HG03457 (cell line): ENCODE measurements at regions not wholly inside any gene's neighbourhood (a gene's known extent, or its start where the extent isn't known, plus 50 kb on each side); places are given as distances from the start of the nearest gene placed in this dataset.
"Not testable (repeated sequence)": the region's sequence is repeated elsewhere in the genome, so short reads cannot be mapped to it uniquely, and the experiment has no call there.

Experiments
- ATAC-seq: cut with Tn5 transposase; IDR thresholded peaks from one replicate; pipeline ENCODE4 v1.9.1; 2021; ENCODE audit warnings: moderate number of reproducible peaks; ENCODE audit not compliant: unreplicated experiment

DNA sequence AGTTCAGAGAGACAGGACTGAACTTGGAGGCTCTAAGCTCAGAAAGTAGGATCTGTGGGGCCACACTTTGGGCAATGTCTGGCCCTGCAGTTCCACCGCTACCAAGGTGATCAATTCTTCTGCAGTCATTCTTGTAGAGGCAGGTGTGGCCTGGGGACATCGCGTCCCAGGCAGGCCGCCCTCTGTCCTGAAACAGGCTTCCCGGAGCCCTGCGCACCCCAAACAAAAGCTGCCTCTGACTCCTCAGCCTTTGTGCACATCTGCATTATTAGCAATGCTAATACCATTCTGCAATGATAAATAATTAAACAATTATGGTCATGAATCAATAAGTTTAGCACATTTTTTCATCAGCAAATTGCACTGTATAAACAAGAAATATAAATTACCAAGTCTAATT is 160.2 kb downstream of the URI1 start:
- no peak for ATAC-seq

- no peak for ATAC-seq
Measured at GRCh38 chr19:30102666-30103065, 160.6 kb downstream of the URI1 start.

DNA sequence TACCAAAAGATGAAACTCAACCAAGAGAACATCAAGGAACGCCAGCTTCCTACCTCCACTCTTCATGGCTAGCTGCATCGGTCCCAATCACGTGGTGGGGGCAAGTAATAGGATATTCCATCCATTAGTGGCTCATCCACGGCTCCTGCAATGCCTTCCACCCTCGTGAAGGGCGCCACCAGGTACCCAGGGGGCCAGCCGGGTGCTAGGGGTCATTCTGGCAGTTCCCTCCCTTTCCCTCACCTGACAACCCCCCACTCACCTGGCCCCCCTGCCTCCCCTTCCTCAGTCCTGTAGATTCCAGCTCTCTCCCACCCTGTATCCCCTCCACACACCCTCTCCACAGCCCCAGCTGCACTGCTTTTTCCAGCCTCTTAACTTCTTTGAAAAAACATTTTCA is 161.9 kb downstream of the URI1 start:
- no peak for ATAC-seq

DNA sequence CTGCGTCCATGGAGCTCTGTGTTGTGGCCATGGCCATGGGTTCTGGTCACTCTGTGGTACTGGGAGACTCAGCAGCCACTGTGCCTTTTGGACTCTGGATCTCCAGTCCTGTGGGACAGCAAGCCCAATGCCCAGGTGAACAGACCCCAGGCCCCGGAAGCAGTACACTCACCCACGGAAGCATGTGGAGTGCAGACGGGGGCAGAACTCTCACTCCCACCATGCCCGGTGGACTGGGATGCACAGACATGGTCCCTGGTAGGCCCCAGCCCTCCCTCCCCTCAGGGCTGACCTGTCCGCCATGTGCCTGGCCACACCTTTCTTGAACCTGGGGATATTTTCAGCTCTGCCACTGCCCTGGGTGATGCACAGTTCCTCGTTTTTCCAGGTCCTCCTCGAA is 163.3 kb downstream of the URI1 start:
- no peak for ATAC-seq

GRCh38 chr19:30105727-30106126 is 163.7 kb downstream of the URI1 start:
- no peak for ATAC-seq

DNA sequence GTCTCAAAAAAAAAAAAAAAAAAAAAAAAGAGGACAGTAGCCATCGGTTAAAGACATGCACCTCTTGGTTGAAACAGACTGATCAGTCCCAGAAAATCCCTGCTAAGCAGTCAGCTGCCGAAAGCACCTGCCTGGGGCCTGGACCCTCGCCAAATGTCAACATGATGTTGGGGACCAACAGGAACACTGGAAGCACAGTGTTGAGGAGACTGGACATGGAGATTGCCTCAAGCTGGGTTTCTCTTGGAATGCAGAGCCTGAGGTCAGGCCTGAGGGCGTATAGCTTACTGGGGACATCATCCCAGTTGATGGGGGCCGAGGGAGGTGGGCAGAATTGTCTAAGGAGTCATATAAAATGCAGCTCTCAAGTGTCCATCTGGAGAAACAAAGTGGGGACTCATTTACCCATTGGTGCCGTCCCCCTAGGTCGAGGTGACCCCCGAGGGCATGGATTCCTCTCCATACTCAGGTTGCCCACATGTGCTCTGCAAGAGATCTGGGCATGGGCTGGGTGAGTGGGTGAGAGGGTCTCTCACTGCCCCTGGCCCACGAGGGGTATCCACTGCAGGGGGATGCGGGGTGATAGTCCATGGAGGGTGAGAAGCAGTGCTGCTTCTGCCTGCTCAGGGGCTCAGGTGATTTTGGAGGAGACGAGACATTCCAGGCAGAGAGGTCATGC is 164.5 kb downstream of the URI1 start:
- no peak for ATAC-seq

- no peak for ATAC-seq
Measured at GRCh38 chr19:30107251-30107650, 165.2 kb downstream of the URI1 start.

GRCh38 chr19:30109565-30109964 is 167.5 kb downstream of the URI1 start:
- no peak for ATAC-seq

GRCh38 chr19:30111021-30111855 is 169.2 kb downstream of the URI1 start:
- ATAC-seq = no peak

DNA sequence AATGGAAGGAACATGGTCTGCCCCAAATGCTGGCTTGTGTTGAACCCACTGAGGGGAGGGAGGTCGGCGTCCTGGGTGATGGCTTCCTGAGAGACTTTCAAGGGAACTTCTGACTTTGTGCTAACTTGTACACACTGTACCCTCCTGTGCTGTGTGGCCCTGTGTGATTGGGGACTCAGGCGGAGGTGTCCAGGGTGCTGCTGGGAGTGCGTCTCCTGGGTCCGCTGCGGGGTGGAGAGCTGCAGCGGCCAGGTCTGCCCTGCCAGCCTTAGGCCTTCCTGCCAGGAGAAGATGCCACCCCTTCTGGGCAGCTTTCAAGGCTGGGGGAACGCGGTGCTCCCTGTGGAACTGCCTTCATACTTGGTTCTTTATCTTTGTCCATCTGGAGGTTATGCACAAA is 170.1 kb downstream of the URI1 start:
- ATAC-seq = no peak

DNA sequence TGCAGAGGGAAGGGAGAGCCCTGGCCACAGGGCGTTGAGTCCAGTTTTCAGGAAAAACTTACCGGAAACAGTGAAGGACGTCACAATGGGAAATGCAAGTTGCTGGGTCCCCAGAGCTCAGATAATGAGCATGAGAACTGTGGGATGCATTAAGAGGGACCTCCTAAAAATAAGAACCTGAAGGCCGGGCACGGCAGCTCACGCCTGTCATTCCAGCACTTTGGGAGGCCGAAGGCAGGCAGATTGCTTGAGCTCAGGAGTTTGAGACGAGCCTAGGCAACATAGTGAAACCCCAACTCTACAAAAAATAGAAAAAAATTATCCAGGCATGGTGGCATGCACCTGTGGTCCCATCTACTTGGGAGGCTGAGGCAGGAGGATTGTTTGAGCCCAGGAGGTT is 170.6 kb downstream of the URI1 start:
- ATAC-seq = no peak

- no peak for ATAC-seq
Measured at GRCh38 chr19:30113186-30113585, 171.1 kb downstream of the URI1 start.

DNA sequence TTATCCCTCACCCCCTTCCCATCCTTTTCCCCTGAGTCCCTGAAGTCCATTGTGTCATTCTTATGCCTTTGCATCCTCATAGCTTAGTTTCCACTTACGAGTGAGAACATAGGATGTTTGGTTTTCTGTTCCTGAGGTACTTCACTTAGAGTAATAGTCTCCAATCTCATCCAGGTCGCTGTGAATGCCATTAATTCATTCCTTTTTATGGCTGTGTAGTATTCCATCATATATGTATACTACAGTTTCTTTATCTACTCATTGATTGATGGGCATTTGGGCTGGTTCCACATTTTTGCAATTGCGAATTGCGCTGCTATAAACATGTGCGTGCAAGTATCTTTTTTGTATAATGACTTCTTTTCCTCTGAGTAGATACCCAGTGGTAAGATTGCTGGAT is 172.1 kb downstream of the URI1 start:
- not testable (repeated sequence) for ATAC-seq

DNA sequence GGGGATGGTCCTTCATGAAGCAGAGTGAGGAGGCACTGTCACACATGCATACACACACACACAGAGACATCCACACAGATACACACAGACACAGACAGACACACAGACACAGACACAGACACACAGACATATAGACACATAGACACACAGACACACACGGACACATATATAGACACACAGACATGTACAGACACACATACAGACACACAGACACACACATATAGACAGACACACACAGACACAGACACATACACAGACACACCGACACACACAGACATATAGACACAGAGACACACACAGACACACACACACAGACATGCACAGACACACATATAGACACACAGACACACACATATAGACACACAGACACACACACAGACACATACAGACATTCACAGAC is 173.9 kb downstream of the URI1 start:
- no peak for ATAC-seq

GRCh38 chr19:30116530-30116929 is 174.5 kb downstream of the URI1 start:
- ATAC-seq = no peak

DNA sequence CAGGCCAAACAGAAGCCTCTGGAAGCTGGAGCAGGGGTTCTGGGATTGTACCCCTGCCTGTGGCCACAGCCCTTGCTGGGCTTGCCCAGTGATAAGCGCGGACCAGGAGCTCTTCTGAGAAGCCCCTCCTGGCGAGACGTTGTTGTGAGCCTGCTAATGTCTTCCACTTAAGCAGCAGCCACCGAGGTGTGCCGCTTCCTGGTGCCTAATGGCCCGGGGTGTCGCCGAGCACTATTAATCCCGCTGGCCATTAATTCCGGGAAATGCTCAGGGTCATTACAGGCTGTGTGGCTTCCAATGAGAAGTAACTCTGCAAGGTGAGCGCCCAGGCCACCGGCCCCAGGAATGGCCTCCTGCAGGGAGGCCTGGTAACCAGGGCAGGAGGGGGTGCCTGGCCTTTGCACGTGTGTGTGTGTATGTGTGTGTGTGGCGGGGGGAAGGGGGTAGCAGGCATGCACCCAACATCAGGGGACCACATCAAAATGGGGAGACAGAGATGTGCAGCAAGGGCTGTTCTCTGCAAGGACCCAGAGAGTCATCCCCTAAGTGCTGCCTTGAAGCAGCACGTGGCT is 175.0 kb downstream of the URI1 start:
- no peak for ATAC-seq

- no peak for ATAC-seq
Measured at GRCh38 chr19:30117636-30118145, 175.7 kb downstream of the URI1 start.

- ATAC-seq = no peak
Measured at GRCh38 chr19:30118221-30118620, 176.2 kb downstream of the URI1 start.

DNA sequence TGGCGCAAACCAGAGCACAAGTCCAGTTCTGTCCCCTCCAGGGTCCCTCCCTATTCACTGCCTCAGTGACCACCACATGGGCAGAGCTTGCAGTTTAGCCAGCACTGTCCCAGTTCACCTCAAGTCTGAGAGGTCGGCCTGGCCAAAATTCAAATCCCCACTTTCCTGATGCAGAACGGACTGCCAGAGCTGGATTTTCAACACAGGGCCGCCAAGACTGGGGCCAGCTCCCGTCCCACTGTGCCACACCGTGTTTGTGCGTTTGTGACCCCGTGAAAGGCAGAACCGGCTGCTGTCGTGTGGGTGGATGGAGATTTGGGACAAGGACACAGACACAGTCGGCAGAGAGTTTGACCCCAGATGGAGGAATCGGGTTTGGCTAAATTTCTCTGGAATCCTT is 176.7 kb downstream of the URI1 start:
- no peak for ATAC-seq

- ATAC-seq = no peak
Measured at GRCh38 chr19:30119180-30119908, 177.3 kb downstream of the URI1 start.

DNA sequence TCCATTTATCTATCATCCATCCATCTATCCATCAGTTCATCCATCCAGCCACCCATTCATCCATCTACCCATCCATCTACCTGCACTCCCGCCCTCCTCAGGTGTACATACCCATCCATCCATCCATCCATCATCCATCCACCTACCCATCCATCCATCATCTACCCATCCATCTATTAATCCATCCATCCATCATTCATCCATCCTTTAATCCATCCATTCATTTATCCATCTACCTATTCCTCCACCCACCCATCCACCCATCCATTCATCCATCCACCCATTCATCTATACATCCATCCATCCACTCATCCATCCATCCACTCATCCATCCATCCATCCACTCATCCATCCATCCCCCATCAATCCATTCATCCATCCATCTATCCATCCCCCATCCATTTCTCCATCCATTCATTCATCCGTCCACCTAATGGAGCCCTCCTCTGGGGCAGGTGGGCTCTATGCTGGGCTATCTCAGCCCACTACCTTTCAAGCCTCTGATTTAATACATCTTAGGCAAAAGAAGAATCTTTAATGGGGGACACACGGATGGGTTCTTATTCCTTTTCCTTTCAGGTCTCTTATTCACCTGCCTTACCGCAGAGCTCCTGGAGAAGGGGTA is 178.9 kb downstream of the URI1 start:
- no peak for ATAC-seq
